ENCODE measurements at regions not wholly inside any gene's neighbourhood (a gene's known extent, or its start where the extent isn't known, plus 50 kb on each side); places are given as distances from the start of the nearest gene placed in this dataset.
"Not testable (repeated sequence)": the region's sequence is repeated elsewhere in the genome, so short reads cannot be mapped to it uniquely, and the experiment has no call there.

- CTCF ChIA-PET, result interaction anchor here (1.4 kb wide), 1 partner anchor 236 kb away, joined by 3 read pairs; no protein-coding TSS in a partner anchor
- DNase-seq (ENCODE audit: low read depth, low spot score), result no peak
- TF ChIP-seq CTCF (IDR thresholded peaks at IDR 0.05; ENCODE audit: low read depth, low read length), result no peak
- H3K27me3 ChIP-seq (ENCODE audit: control insufficient read depth, insufficient read depth, low read length), result peaks cover 2% of the 10 kb centered on the region
- peaks cover 9% of the 10 kb centered on the region for H3K9me3 ChIP-seq (ENCODE audit: control insufficient read depth, insufficient read depth, low read length)
- peak overlapping the region; percentile 89 for H3K27ac ChIP-seq (ENCODE audit: low read depth, low read length)
- POLR2A ChIA-PET, result interaction anchor here (3.4 kb wide), 1 partner anchor 184 kb away, joined by 22 read pairs; the partner anchor contains the start of gene FAM43A
- H3K4me3 ChIP-seq (ENCODE audit: low read depth, low read length), result no peak overlapping the region
Measured at GRCh38 chr3:194870394-194871110, 184.9 kb downstream of the FAM43A start.

- no peak overlapping the region for H3K4me3 ChIP-seq (ENCODE audit: low read depth, low read length)
- peaks cover 9% of the 10 kb centered on the region for H3K9me3 ChIP-seq (ENCODE audit: control insufficient read depth, insufficient read depth, low read length)
- peak overlapping the region; percentile 88 for H3K27ac ChIP-seq (ENCODE audit: low read depth, low read length)
- ChIA-PET CTCF (interaction anchor here (1.4 kb wide), 1 partner anchor 235 kb away, joined by 3 read pairs; no protein-coding TSS in a partner anchor), POLR2A (interaction anchor here (0.9 to 3.4 kb wide), 3 partner anchors 182 to 284 kb away, joined by 3 to 22 read pairs (median 5); partner anchors contain the start of gene FAM43A)
- DNase-seq (ENCODE audit: low read depth, low spot score), result peak; percentile 69
- H3K27me3 ChIP-seq (ENCODE audit: control insufficient read depth, insufficient read depth, low read length), result peaks cover 2% of the 10 kb centered on the region
- no peak for TF ChIP-seq CTCF (IDR thresholded peaks at IDR 0.05; ENCODE audit: low read depth, low read length)
Measured at GRCh38 chr3:194871143-194871863, 185.6 kb downstream of the FAM43A start.

GRCh38 chr3:194871864-194872668 is 186.4 kb downstream of the FAM43A start:
- DNase-seq (ENCODE audit: low read depth, low spot score), result peak; percentile 15
- Histone ChIP-seq H3K27me3 (ENCODE audit: control insufficient read depth, insufficient read depth, low read length) (peaks cover 2% of the 10 kb centered on the region), H3K4me3 (ENCODE audit: low read depth, low read length) (no peak overlapping the region), H3K27ac (ENCODE audit: low read depth, low read length) (peak overlapping the region; percentile 88), H3K9me3 (ENCODE audit: control insufficient read depth, insufficient read depth, low read length) (peaks cover 13% of the 10 kb centered on the region)
- POLR2A ChIA-PET, result interaction anchor here (0.6 to 3.4 kb wide), 5 partner anchors 15 to 398 kb away, joined by 3 to 22 read pairs (median 3); partner anchors contain the start of gene FAM43A
- no peak for TF ChIP-seq CTCF (IDR thresholded peaks at IDR 0.05; ENCODE audit: low read depth, low read length)
- CTCF ChIA-PET, result interaction anchor here (1.2 to 1.4 kb wide), 2 partner anchors 235 to 398 kb away, joined by 3 read pairs; no protein-coding TSS in a partner anchor

- H3K27ac ChIP-seq (ENCODE audit: low read depth, low read length), result peak overlapping the region; percentile 88
- peak; percentile 64 for DNase-seq (ENCODE audit: low read depth, low spot score)
- peaks cover 13% of the 10 kb centered on the region for H3K9me3 ChIP-seq (ENCODE audit: control insufficient read depth, insufficient read depth, low read length)
- TF ChIP-seq CTCF (IDR thresholded peaks at IDR 0.05; ENCODE audit: low read depth, low read length), result no peak
- ChIA-PET CTCF (interaction anchor here (1.2 kb wide), 1 partner anchor 398 kb away, joined by 3 read pairs; no protein-coding TSS in a partner anchor), POLR2A (interaction anchor here (0.6 kb wide), 2 partner anchors 16 to 398 kb away, joined by 3 read pairs; no protein-coding TSS in a partner anchor)
- peaks cover 2% of the 10 kb centered on the region for H3K27me3 ChIP-seq (ENCODE audit: control insufficient read depth, insufficient read depth, low read length)
- no peak overlapping the region for H3K4me3 ChIP-seq (ENCODE audit: low read depth, low read length)
Measured at GRCh38 chr3:194872669-194872977, 186.9 kb downstream of the FAM43A start.

- POLR2A ChIA-PET, result interaction anchor here (0.7 kb wide), 2 partner anchors 12 to 61 kb away, joined by 3 read pairs; no protein-coding TSS in a partner anchor
- CTCF ChIA-PET; DNase-seq (ENCODE audit: low read depth, low spot score): not testable (repeated sequence)
Measured at GRCh38 chr3:194873474-194873873, 187.8 kb downstream of the FAM43A start.

More at GRCh38 chr3:194873474-194873873, 187.8 kb downstream of the FAM43A start:
- H3K27me3 ChIP-seq (ENCODE audit: control insufficient read depth, insufficient read depth, low read length); H3K4me3 ChIP-seq (ENCODE audit: low read depth, low read length); H3K27ac ChIP-seq (ENCODE audit: low read depth, low read length): not testable (repeated sequence)
- H3K9me3 ChIP-seq (ENCODE audit: control insufficient read depth, insufficient read depth, low read length), result peaks cover 13% of the 10 kb centered on the region

Data from AG04450 (cell line).